ENCODE measurements at regions not wholly inside any gene's neighbourhood (a gene's known extent, or its start where the extent isn't known, plus 50 kb on each side); places are given as distances from the start of the nearest gene placed in this dataset.

DNA sequence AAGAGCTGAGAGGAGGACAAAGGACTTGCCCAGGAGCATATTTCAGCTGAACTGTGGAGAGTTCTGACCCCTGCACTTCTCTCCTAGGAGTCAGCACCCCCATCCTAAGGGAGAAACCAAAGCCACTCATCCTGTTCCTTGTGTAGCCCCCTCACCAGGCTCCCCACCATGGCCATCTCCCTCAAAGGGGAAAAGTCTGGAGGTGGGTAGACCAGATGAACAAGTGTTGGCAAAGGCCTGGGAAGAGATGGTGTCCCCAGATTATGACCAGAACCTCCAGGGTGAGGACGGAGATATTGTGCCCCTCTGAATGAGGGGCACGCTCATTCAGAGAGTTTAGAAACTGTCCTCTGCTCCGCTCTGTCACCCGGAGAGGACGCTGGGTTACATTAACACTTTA, 880.0 kb downstream of the BRD1 start:
- Histone ChIP-seq H3K27ac (ENCODE audit: low read length) (no peak overlapping the region), H3K9me3 (ENCODE audit: insufficient read depth, low read depth, low read length) (no peaks in the 10 kb centered on the region), H3K36me3 (ENCODE audit: insufficient read depth, low read depth, low read length) (no peaks in the 10 kb centered on the region), H3K4me1 (ENCODE audit: insufficient read depth, low read length) (no peaks in the 10 kb centered on the region), H3K4me3 (ENCODE audit: low read length) (no peak overlapping the region), H3K9ac (ENCODE audit: low read depth, low read length) (no peak overlapping the region), H3K27me3 (ENCODE audit: insufficient read depth, low read length) (no peaks in the 10 kb centered on the region)

- Histone ChIP-seq H3K4me1 (ENCODE audit: insufficient read depth, low read length) (no peaks in the 10 kb centered on the region), H3K9me3 (ENCODE audit: insufficient read depth, low read depth, low read length) (no peaks in the 10 kb centered on the region), H3K36me3 (ENCODE audit: insufficient read depth, low read depth, low read length) (no peaks in the 10 kb centered on the region), H3K9ac (ENCODE audit: low read depth, low read length) (no peak overlapping the region), H3K27me3 (ENCODE audit: insufficient read depth, low read length) (no peaks in the 10 kb centered on the region), H3K4me3 (ENCODE audit: low read length) (no peak overlapping the region), H3K27ac (ENCODE audit: low read length) (no peak overlapping the region)
These were observed 881.8 kb downstream of the BRD1 start for GRCh38 chr22:48945621-48946458.

- H3K27me3 ChIP-seq (ENCODE audit: insufficient read depth, low read length) = no peaks in the 10 kb centered on the region
- H3K4me1 ChIP-seq (ENCODE audit: insufficient read depth, low read length) = no peaks in the 10 kb centered on the region
These were observed 882.7 kb downstream of the BRD1 start for GRCh38 chr22:48944751-48945620.

GRCh38 chr22:48944433-48944750, 883.3 kb downstream of the BRD1 start:
- Histone ChIP-seq H3K4me3 (ENCODE audit: low read length) (no peak overlapping the region), H3K9me3 (ENCODE audit: insufficient read depth, low read depth, low read length) (no peaks in the 10 kb centered on the region), H3K4me1 (ENCODE audit: insufficient read depth, low read length) (no peaks in the 10 kb centered on the region), H3K27me3 (ENCODE audit: insufficient read depth, low read length) (no peaks in the 10 kb centered on the region), H3K27ac (ENCODE audit: low read length) (no peak overlapping the region), H3K36me3 (ENCODE audit: insufficient read depth, low read depth, low read length) (no peaks in the 10 kb centered on the region), H3K9ac (ENCODE audit: low read depth, low read length) (no peak overlapping the region)

More at GRCh38 chr22:48944751-48945620, 882.7 kb downstream of the BRD1 start:
- no peak overlapping the region for H3K4me3 ChIP-seq (ENCODE audit: low read length)
- no peaks in the 10 kb centered on the region for H3K36me3 ChIP-seq (ENCODE audit: insufficient read depth, low read depth, low read length)
- no peaks in the 10 kb centered on the region for H3K9me3 ChIP-seq (ENCODE audit: insufficient read depth, low read depth, low read length)
- H3K27ac ChIP-seq (ENCODE audit: low read length) = no peak overlapping the region
- no peak overlapping the region for H3K9ac ChIP-seq (ENCODE audit: low read depth, low read length)

DNA sequence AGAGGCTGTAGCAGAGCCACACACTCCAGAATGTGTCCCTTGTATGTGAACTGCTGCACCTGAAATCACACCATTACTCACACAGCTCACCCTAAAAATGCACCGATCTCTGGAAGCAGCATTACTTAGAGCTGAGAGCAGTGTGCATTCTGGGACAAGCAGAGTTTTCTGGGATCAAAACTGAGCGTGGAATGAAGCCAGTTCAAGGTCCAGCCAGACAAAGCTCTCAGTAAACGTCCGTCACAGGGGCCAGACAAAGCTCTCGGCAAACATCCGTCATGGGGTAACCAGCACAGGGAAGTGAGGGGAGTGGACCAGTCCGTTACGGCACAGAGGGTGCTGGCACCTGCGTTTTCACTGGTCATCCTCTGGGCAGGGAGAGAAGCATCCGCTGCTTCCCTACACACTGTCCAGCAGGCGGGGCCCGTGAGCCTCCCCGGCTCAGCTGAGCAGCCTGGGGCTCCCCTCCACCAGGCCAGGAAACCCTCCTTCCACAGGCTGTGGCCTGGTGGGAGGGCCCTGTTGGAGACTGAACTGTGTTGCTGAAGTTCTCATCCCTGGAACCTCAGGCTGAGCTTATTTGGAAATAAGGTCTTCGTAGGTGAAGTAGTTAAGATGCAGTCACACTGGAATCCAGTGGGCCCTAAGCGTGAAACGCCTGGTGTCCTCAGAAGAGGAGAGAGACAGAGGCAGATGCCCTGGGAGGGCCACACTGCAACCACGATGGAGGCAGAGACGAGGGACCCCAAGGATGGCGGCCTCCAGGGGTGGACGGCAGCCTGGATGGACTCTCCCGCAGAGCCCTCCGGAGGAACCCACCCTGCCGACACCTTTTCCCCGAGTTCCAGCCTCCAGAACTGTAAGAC, 883.9 kb downstream of the BRD1 start:
- H3K27me3 ChIP-seq (ENCODE audit: insufficient read depth, low read length) = no peaks in the 10 kb centered on the region
- H3K4me3 ChIP-seq (ENCODE audit: low read length) = no peak overlapping the region
- H3K4me1 ChIP-seq (ENCODE audit: insufficient read depth, low read length) = no peaks in the 10 kb centered on the region
- H3K36me3 ChIP-seq (ENCODE audit: insufficient read depth, low read depth, low read length) = no peaks in the 10 kb centered on the region
- H3K9ac ChIP-seq (ENCODE audit: low read depth, low read length) = no peak overlapping the region
- no peak overlapping the region for H3K27ac ChIP-seq (ENCODE audit: low read length)
- no peaks in the 10 kb centered on the region for H3K9me3 ChIP-seq (ENCODE audit: insufficient read depth, low read depth, low read length)

GRCh38 chr22:48942698-48943566, 884.7 kb downstream of the BRD1 start:
- Histone ChIP-seq H3K27me3 (ENCODE audit: insufficient read depth, low read length) (no peaks in the 10 kb centered on the region), H3K9me3 (ENCODE audit: insufficient read depth, low read depth, low read length) (no peaks in the 10 kb centered on the region), H3K4me3 (ENCODE audit: low read length) (no peak overlapping the region), H3K27ac (ENCODE audit: low read length) (no peak overlapping the region), H3K9ac (ENCODE audit: low read depth, low read length) (no peak overlapping the region), H3K4me1 (ENCODE audit: insufficient read depth, low read length) (no peaks in the 10 kb centered on the region), H3K36me3 (ENCODE audit: insufficient read depth, low read depth, low read length) (no peaks in the 10 kb centered on the region)

DNA sequence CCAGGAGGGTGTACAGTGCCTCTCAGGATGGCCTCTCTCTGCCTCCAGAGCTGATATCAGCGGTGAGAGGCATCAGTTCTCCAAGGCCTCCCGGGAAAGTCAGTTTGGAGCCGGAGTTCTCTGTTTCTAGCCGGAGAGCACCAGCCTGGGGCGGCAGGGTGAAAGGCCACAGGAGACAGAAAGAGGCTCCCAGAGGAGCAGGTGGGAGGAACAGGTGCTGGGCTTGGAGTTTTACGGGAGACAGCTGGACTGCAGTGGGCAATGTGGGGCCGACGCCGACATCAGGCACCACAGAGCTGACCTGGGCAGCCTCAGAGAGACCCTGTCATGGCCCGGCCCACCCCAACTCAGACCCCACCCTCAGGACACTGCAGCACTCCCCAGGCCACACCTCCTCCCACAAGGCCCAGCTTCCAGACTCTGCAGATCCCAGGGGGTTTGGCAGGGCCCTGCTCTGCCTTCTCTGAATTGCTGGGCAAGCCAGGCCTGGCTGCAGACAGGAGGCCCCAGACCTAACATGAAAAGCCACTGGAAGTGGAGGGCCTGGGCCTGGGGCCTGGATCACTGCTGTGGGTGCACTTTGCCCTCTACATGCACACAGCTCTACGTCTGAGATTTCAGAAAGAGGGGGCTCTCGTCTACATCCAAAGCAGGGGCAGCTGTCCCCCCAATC, 885.6 kb downstream of the BRD1 start:
- no peaks in the 10 kb centered on the region for H3K9me3 ChIP-seq (ENCODE audit: insufficient read depth, low read depth, low read length)
- no peak overlapping the region for H3K9ac ChIP-seq (ENCODE audit: low read depth, low read length)
- H3K4me3 ChIP-seq (ENCODE audit: low read length) = no peak overlapping the region
- no peaks in the 10 kb centered on the region for H3K36me3 ChIP-seq (ENCODE audit: insufficient read depth, low read depth, low read length)
- no peak overlapping the region for H3K27ac ChIP-seq (ENCODE audit: low read length)
- H3K4me1 ChIP-seq (ENCODE audit: insufficient read depth, low read length) = no peaks in the 10 kb centered on the region
- H3K27me3 ChIP-seq (ENCODE audit: insufficient read depth, low read length) = no peaks in the 10 kb centered on the region

DNA sequence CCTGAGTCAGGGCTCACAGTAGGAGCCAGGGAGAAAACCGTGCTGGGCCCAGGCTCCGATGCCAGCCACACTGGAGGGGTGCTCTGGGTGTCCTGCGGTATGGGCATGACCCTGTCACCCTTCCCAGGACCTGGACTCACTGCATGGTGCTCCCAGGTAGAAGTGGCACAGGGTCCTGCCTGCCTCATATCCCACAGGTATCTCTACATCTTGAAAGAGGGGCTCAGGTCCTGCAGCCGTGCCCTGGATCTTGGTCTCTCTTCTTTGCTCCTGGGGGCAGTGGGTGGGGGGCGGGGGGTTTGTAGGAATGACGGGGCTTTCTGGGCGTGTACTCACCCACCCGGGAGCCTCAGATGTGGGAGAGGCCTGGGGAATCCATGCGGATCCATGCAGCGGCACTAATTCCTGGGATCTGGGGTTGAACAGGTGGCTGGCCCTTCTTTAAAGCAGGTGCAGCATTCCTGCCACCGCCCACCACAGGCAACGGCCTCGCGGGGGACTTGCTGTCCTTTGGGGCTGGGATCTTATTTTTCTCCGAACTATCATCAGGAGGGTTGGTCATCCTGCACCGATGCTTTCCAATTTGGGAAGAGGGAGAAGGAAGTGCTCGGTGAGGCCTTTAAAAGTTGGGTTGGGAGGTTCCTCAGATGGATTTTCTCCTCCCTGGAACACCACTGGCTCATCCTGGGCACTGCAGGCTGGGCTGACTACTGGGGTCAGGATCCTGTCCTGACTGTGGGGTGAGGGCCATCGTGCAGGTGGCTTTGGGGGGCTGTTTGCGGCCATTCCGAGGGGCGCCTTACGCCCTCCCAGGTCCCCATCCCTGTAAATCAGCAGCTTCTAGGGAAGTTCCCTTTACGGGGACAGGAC, 886.4 kb downstream of the BRD1 start:
- H3K36me3 ChIP-seq (ENCODE audit: insufficient read depth, low read depth, low read length) = no peaks in the 10 kb centered on the region
- H3K27ac ChIP-seq (ENCODE audit: low read length) = no peak overlapping the region
- no peaks in the 10 kb centered on the region for H3K27me3 ChIP-seq (ENCODE audit: insufficient read depth, low read length)
- H3K4me3 ChIP-seq (ENCODE audit: low read length) = no peak overlapping the region
- no peak overlapping the region for H3K9ac ChIP-seq (ENCODE audit: low read depth, low read length)
- 0 out of 2 replicates have a peak, but pooled peaks cover 2% of the 10 kb centered on the region for H3K9me3 ChIP-seq (ENCODE audit: insufficient read depth, low read depth, low read length)
- no peaks in the 10 kb centered on the region for H3K4me1 ChIP-seq (ENCODE audit: insufficient read depth, low read length)

DNA sequence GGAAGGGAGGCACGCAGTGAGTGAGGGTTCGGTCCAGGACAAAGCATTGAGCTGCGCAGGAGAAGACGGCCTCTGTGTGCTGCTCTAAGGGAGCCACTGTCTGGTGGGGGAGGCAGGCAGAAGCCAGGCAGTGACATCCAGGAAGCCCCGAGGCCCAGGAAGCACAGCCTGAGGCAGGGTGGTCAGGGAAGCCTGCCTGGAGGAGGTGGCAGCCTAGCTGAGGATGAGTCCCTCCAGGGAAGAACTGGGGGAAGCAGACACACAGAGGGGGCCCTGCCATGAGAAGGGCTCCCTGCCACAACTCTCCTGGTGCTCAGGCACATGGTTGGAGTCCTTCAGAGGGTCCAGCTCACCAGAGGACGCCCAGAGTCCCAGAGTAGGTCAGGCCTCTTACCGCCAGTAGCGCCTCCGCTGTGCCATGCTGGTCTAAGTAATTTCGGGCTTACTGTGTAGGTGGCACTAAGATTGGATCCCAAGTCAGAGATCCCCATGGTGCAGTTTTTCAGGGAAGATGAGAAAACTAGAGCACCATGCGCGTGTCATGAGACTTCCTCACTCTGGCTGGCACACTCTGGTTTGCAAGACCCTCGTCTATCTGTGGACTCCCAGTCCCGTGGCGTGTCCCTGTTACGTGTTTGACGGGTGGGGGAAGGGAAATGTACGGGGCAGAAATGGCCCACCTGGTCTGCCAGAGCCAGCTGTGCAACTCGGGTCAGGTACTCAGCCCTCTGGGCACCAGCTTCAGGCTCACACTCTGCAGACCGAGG, 887.2 kb downstream of the BRD1 start:
- 0 out of 2 replicates have a peak, but pooled peaks cover 6% of the 10 kb centered on the region for H3K9me3 ChIP-seq (ENCODE audit: insufficient read depth, low read depth, low read length)
- H3K36me3 ChIP-seq (ENCODE audit: insufficient read depth, low read depth, low read length) = no peaks in the 10 kb centered on the region
- H3K27ac ChIP-seq (ENCODE audit: low read length) = no peak overlapping the region
- H3K4me1 ChIP-seq (ENCODE audit: insufficient read depth, low read length) = no peaks in the 10 kb centered on the region
- no peak overlapping the region for H3K9ac ChIP-seq (ENCODE audit: low read depth, low read length)
- no peak overlapping the region for H3K4me3 ChIP-seq (ENCODE audit: low read length)
- no peaks in the 10 kb centered on the region for H3K27me3 ChIP-seq (ENCODE audit: insufficient read depth, low read length)

All from iPS-20b (cell line).